ENCODE measurements at regions not wholly inside any gene's neighbourhood (a gene's known extent, or its start where the extent isn't known, plus 50 kb on each side); places are given as distances from the start of the nearest gene placed in this dataset.

DNA sequence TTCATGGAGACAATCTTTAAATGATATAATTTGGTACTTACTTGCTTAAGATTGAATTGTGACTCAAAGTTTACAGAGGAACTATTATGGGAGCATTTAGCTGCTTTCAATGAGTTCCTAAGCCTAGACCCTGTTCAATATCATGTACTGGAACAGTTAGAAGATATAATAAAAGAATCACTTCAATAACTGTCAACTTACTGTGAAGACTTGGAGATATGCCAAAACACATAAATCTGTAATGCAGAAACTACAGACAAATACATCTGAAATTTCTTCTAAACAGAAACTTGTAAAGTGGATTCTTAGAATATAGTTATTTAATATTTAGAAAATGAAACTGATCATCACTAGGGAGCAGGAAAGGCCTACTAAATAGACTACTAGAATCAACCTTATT lies 259.3 kb downstream of the HLX start:
- no peaks in the 10 kb centered on the region for H3K79me2 ChIP-seq (ENCODE audit: insufficient read depth, low read length)
- no peak for ATAC-seq
- H4K20me1 ChIP-seq (ENCODE audit: insufficient read depth, low read length), result no peaks in the 10 kb centered on the region
- no peak overlapping the region for H3K4me3 ChIP-seq (replicated peaks in 1 of 3; ENCODE audit: insufficient read depth in 1 of 3, low read depth in 2 of 3, low read length in 3 of 3)
- H3K4me1 ChIP-seq (ENCODE audit: insufficient read depth, low read length), result no peaks in the 10 kb centered on the region
- no peak overlapping the region for H3K4me2 ChIP-seq (ENCODE audit: low read depth, low read length)
- in situ Hi-C loops (cut with HindIII; ENCODE audit: extremely low pct_ligation_motif_present, low pct_unique_long_range_greater_than_20kb), result no loop called here
- no peak overlapping the region for H3K27ac ChIP-seq (ENCODE audit: extremely low read length, insufficient read depth, low read length)
- H3K9ac ChIP-seq (ENCODE audit: insufficient read depth, low read depth, low read length), result no peak overlapping the region
- no peak for DNase-seq (ENCODE audit: low spot score)
- intact Hi-C loops (cut with micrococcal nuclease; ENCODE audit: unreplicated experiment), result no loop called here
- ChIA-PET POLR2A (no interaction called here), CTCF (ENCODE audit: low intra/inter-chr PET ratio, low total read pairs) (no interaction called here)
- no peak for FAIRE-seq
- BruUV-seq (replicated peaks), result no TSS peak
- H3K9me3 ChIP-seq (ENCODE audit: low read length), result no peaks in the 10 kb centered on the region
- no peaks in the 10 kb centered on the region for H3K36me3 ChIP-seq (replicated peaks in 1 of 2; ENCODE audit: control insufficient read depth in 1 of 2, insufficient read depth in 2 of 2, low read length in 2 of 2)
- no peaks in the 10 kb centered on the region; a peak in 1 of 5 replicates for H3K27me3 ChIP-seq (ENCODE audit: control insufficient read depth in 1 of 2, insufficient read depth in 2 of 2, low read length in 2 of 2)
- no peak overlapping the region for H2AFZ ChIP-seq (ENCODE audit: low read length)
- TF ChIP-seq MTA3 (CRISPR knock-in tag; IDR thresholded peaks at IDR 0.05), result no peak
- no peak for TF ChIP-seq SIN3A (IDR thresholded peaks at IDR 0.05; ENCODE audit: borderline replicate concordance, low read depth, low read length)
- TF ChIP-seq RORA (CRISPR knock-in tag; IDR thresholded peaks at IDR 0.05), result no peak
- no peak for TF ChIP-seq ZSCAN30 (CRISPR knock-in tag; IDR thresholded peaks at IDR 0.05)
- no peak for TF ChIP-seq ZNF598 (CRISPR knock-in tag; IDR thresholded peaks at IDR 0.05; ENCODE audit: borderline replicate concordance)
- no peak for TF ChIP-seq ZNF678 (CRISPR knock-in tag; IDR thresholded peaks at IDR 0.05)
- TF ChIP-seq ZNF225 (CRISPR knock-in tag; IDR thresholded peaks at IDR 0.05), result no peak

- FAIRE-seq, result no peak
- no TSS peak for BruUV-seq (replicated peaks)
- WGBS (ENCODE audit: low lambda C conversion rate), result 0% methylated on average over 1 of the region's 1 CpG
These were observed 260.7 kb downstream of the HLX start for GRCh38 chr1:221139991-221140390.

More at GRCh38 chr1:221139991-221140390, 260.7 kb downstream of the HLX start:
- no peaks in the 10 kb centered on the region for H4K20me1 ChIP-seq (ENCODE audit: insufficient read depth, low read length)
- in situ Hi-C loops (cut with HindIII; ENCODE audit: extremely low pct_ligation_motif_present, low pct_unique_long_range_greater_than_20kb), result no loop called here
- H3K27ac ChIP-seq (ENCODE audit: extremely low read length, insufficient read depth, low read length), result no peak overlapping the region
- no peaks in the 10 kb centered on the region for H3K9me3 ChIP-seq (ENCODE audit: low read length)
- CTCF ChIA-PET (ENCODE audit: low intra/inter-chr PET ratio, low total read pairs), result no interaction called here
- no peak overlapping the region for H2AFZ ChIP-seq (ENCODE audit: low read length)
- no peaks in the 10 kb centered on the region for H3K79me2 ChIP-seq (ENCODE audit: insufficient read depth, low read length)
- no peak for ATAC-seq
- no peaks in the 10 kb centered on the region for H3K4me1 ChIP-seq (ENCODE audit: insufficient read depth, low read length)
- H3K36me3 ChIP-seq (replicated peaks in 1 of 2; ENCODE audit: control insufficient read depth in 1 of 2, insufficient read depth in 2 of 2, low read length in 2 of 2), result no peaks in the 10 kb centered on the region
- H3K4me2 ChIP-seq (ENCODE audit: low read depth, low read length), result no peak overlapping the region
- H3K9ac ChIP-seq (ENCODE audit: insufficient read depth, low read depth, low read length), result no peak overlapping the region
- intact Hi-C loops (cut with micrococcal nuclease; ENCODE audit: unreplicated experiment), result no loop called here
- no peak for DNase-seq (ENCODE audit: low spot score)
- no peaks in the 10 kb centered on the region; a peak in 1 of 5 replicates for H3K27me3 ChIP-seq (ENCODE audit: control insufficient read depth in 1 of 2, insufficient read depth in 2 of 2, low read length in 2 of 2)
- POLR2A ChIA-PET, result no interaction called here
- no peak overlapping the region for H3K4me3 ChIP-seq (replicated peaks in 1 of 3; ENCODE audit: insufficient read depth in 1 of 3, low read depth in 2 of 3, low read length in 3 of 3)
- TF ChIP-seq SKI (IDR thresholded peaks at IDR 0.05; ENCODE audit: partially characterized antibody), result no peak
- no peak for TF ChIP-seq LBX2 (CRISPR knock-in tag; IDR thresholded peaks at IDR 0.05; ENCODE audit: borderline replicate concordance)
- no peak for TF ChIP-seq ZC3H13 (CRISPR knock-in tag; IDR thresholded peaks at IDR 0.05)
- TF ChIP-seq ARNT2 (CRISPR knock-in tag; IDR thresholded peaks at IDR 0.05; ENCODE audit: low read depth), result no peak
- TF ChIP-seq ZKSCAN1 (IDR thresholded peaks at IDR 0.05; ENCODE audit: low read length), result no peak
- no peak for TF ChIP-seq MIER2 (CRISPR knock-in tag; IDR thresholded peaks at IDR 0.05)
- TF ChIP-seq, protein P1, sequence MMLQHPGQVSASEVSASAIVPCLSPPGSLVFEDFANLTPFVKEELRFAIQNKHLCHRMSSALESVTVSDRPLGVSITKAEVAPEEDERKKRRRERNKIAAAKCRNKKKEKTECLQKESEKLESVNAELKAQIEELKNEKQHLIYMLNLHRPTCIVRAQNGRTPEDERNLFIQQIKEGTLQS (CRISPR knock-in tag; IDR thresholded peaks at IDR 0.05), result no peak
- TF ChIP-seq, protein P2, sequence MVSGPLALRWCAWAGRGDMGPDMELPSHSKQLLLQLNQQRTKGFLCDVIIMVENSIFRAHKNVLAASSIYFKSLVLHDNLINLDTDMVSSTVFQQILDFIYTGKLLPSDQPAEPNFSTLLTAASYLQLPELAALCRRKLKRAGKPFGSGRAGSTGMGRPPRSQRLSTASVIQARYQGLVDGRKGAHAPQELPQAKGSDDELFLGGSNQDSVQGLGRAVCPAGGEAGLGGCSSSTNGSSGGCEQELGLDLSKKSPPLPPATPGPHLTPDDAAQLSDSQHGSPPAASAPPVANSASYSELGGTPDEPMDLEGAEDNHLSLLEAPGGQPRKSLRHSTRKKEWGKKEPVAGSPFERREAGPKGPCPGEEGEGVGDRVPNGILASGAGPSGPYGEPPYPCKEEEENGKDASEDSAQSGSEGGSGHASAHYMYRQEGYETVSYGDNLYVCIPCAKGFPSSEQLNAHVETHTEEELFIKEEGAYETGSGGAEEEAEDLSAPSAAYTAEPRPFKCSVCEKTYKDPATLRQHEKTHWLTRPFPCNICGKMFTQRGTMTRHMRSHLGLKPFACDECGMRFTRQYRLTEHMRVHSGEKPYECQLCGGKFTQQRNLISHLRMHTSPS (CRISPR knock-in tag; IDR thresholded peaks at IDR 0.05; ENCODE audit: low read depth), result no peak

All from HepG2 (cell line).